Skin of body (tissue), 1 donor: ENCODE measurements at regions not wholly inside any gene's neighbourhood (a gene's known extent, or its start where the extent isn't known, plus 50 kb on each side); places are given as distances from the start of the nearest gene placed in this dataset.

Source experiments
- DNase-seq: peaks from one replicate; lab custom pipeline; 2025; lab: John Stamatoyannopoulos, UW

GRCh38 chr13:103194871-103195270, 128.7 kb upstream of the SLC10A2 start:
- no peak for DNase-seq

GRCh38 chr13:103192511-103193135, 126.4 kb upstream of the SLC10A2 start:
- DNase-seq, result no peak

- DNase-seq, result no peak
These were observed 124.6 kb upstream of the SLC10A2 start for GRCh38 chr13:103190841-103191240.

GRCh38 chr13:103188713-103189326, 122.6 kb upstream of the SLC10A2 start:
- DNase-seq, result peak; percentile 19

GRCh38 chr13:103187721-103188156, 121.5 kb upstream of the SLC10A2 start:
- no peak for DNase-seq

GRCh38 chr13:103184413-103184812, 118.2 kb upstream of the SLC10A2 start:
- DNase-seq, result no peak

- DNase-seq, result no peak
These were observed 113.0 kb upstream of the SLC10A2 start for GRCh38 chr13:103178986-103179943.

- DNase-seq, result no peak
These were observed 108.7 kb upstream of the SLC10A2 start for GRCh38 chr13:103174966-103175365.

GRCh38 chr13:103168901-103169508, 102.8 kb upstream of the SLC10A2 start:
- DNase-seq, result no peak

GRCh38 chr13:103164251-103164650, 98.0 kb upstream of the SLC10A2 start:
- no peak for DNase-seq

GRCh38 chr13:103161476-103161875, 95.3 kb upstream of the SLC10A2 start:
- DNase-seq, result no peak

- no peak for DNase-seq
These were observed 91.4 kb upstream of the SLC10A2 start for GRCh38 chr13:103157434-103158145.

- no peak for DNase-seq
These were observed 90.8 kb upstream of the SLC10A2 start for GRCh38 chr13:103157016-103157415.

- DNase-seq, result no peak
These were observed 90.3 kb upstream of the SLC10A2 start for GRCh38 chr13:103156346-103156998.

GRCh38 chr13:103153466-103153865, 87.2 kb upstream of the SLC10A2 start:
- no peak for DNase-seq

GRCh38 chr13:103147961-103148360, 81.7 kb upstream of the SLC10A2 start:
- DNase-seq, result no peak

- no peak for DNase-seq
These were observed 79.2 kb upstream of the SLC10A2 start for GRCh38 chr13:103145442-103145841.

GRCh38 chr13:103143432-103143831, 77.2 kb upstream of the SLC10A2 start:
- no peak for DNase-seq

GRCh38 chr13:103142151-103142550, 75.9 kb upstream of the SLC10A2 start:
- no peak for DNase-seq

- DNase-seq, result no peak
These were observed 73.9 kb upstream of the SLC10A2 start for GRCh38 chr13:103140001-103140671.
